Heart right ventricle (tissue), 16 donors: ENCODE measurements at regions not wholly inside any gene's neighbourhood (a gene's known extent, or its start where the extent isn't known, plus 50 kb on each side); places are given as distances from the start of the nearest gene placed in this dataset.

Experiments used
- ATAC-seq, 8 donors: fragments of 200-7000 bp; cut with Tn5 transposase; one replicate each; pipeline ENCODE4 v1.9.1; 2020; ENCODE audit warnings: mild to moderate bottlenecking in 8 of 8, moderate library complexity in 8 of 8, moderate number of reproducible peaks in 1 of 8
- DNase-seq, 2 donors: peaks; one replicate each; pipeline ENCODE4 v3.0.0-alpha.2; 2020
- H3K27ac ChIP-seq, 10 donors: fragments of 200-600 bp; sonication (generic) in 2 of 10; one replicate each; pipeline versions ENCODE4 v1.5.0 to v1.8.0; 2020 to 2022; ENCODE audit warnings: mild to moderate bottlenecking in 3 of 10
- H3K27me3 ChIP-seq, 7 donors: fragments of 200-600 bp; one replicate each; pipeline ENCODE4 v1.8.0; 2021 to 2022; ENCODE audit warnings: mild to moderate bottlenecking in 2 of 7
- H3K36me3 ChIP-seq, 9 donors: fragments of 200-600 bp; sonication (generic) in 1 of 9; one replicate each; pipeline versions ENCODE4 v1.5.0 to v1.8.0; 2020 to 2022; ENCODE audit warnings: mild to moderate bottlenecking in 2 of 9
- H3K4me1 ChIP-seq, 9 donors: fragments of 200-600 bp; sonication (generic) in 1 of 9; one replicate each; pipeline versions ENCODE4 v1.5.0 to v1.8.0; 2020 to 2022; ENCODE audit warnings: mild to moderate bottlenecking in 4 of 9
- H3K4me3 ChIP-seq, 10 donors: fragments of 200-600 bp; sonication (generic) in 2 of 10; one replicate each; pipeline versions ENCODE4 v1.5.0 to v1.8.0; 2020 to 2022; ENCODE audit warnings: mild to moderate bottlenecking in 7 of 10, moderate library complexity in 2 of 10
- H3K9me3 ChIP-seq, 11 donors: fragments of 200-600 bp in 10 of 11; sonication (generic) in 2 of 11; one replicate each; pipeline versions ENCODE4 v1.5.0 to v1.8.0; 2013 to 2022; ENCODE audit warnings: mild to moderate bottlenecking in 2 of 11, control low read depth in 1 of 11, moderate library complexity in 1 of 11
- CTCF ChIP-seq, 9 donors: fragments of 200-600 bp; sonication (generic) in 2 of 9; IDR thresholded peaks; one replicate each; pipeline versions ENCODE4 v1.5.0 to v1.8.0; 2021 to 2022; ENCODE audit warnings: antibody characterized with exemption in 9 of 9, mild to moderate bottlenecking in 5 of 9, moderate library complexity in 1 of 9
- WGBS, 2 donors: extraction: QIAGEN DNeasy Blood & Tissue Kit; methylation state at CpG; one replicate each; pipeline ENCODE4 v1.1.7; 2013; ENCODE audit warnings: inconsistent platforms in 1 of 2; 5-methylcytosine and 5-hydroxymethylcytosine counted together
- intact Hi-C, 10 donors: fragments of 100-400 bp; cut with DNase I; formaldehyde crosslinking; loops; one replicate each; pipeline versions ENCODE4 v1.11.1 to v1.14.2; 2022
- donor health status: Arrhythmogenic right ventricular cardiomyopathy.
- donor health status: ischemic (EF 13 %, LVEDD 7.1; RV severe dilation, severe dysfunction).
- donor health status: healthy with polysubstance abuse.
- donor health status: DM: no; HTN: yes; CAD: no.
- donor health status: DM: no; HTN: no; CAD: no.
- donor health status: ischemic (EF 25% LVEDD 6.9; RV normal size, moderate dysfunction).
- donor health status: ischemic (EF 25% LVEDD 5.7; RV mildly dilated, moderate dysfunction).
- donor health status: healthy.
- donor health status: DM: yes; HTN: yes; CAD: no.
- donor health status: Ischemic cardiomyopathy.
- donor health status: ischemic (EF 35%, LVEDD 5.7; RV mildly dilated, moderate dysfunction).
- donor health status: nonischemic (EF 11% LVEDD 7.7; RV severe dilation, severe dysfunction).
- donor health status: DM: yes; HTN: yes; CAD: no.
- donor health status: PGD.
- donor health status: ischemic (EF 29% LVEDD 5.4; RV normal size, mild dysfunction).
- donor health status: nonischemic (EF 23%, LVEDD 6.1; RV moderate dilation, normal function).

- no peak for DNase-seq
- intact Hi-C loops: no loop called here
- no peak overlapping the region for H3K27ac ChIP-seq
- no peak overlapping the region for H3K4me3 ChIP-seq
- no peaks in the 10 kb centered on the region for H3K4me1 ChIP-seq
- H3K9me3 ChIP-seq: peaks cover 0 to 6% (median 0%) of the 10 kb centered on the region in 11 donors
- WGBS, 2 donors: 54 to 62% methylated on average over 1 of the region's 1 CpG
- no peaks in the 10 kb centered on the region for H3K27me3 ChIP-seq
- ATAC-seq: no peak
- TF ChIP-seq CTCF (IDR thresholded peaks at IDR 0.05): no peak
- no peaks in the 10 kb centered on the region for H3K36me3 ChIP-seq
Measured at GRCh38 chr6:67898875-67899274, 736.2 kb upstream of the ADGRB3 start.

DNA sequence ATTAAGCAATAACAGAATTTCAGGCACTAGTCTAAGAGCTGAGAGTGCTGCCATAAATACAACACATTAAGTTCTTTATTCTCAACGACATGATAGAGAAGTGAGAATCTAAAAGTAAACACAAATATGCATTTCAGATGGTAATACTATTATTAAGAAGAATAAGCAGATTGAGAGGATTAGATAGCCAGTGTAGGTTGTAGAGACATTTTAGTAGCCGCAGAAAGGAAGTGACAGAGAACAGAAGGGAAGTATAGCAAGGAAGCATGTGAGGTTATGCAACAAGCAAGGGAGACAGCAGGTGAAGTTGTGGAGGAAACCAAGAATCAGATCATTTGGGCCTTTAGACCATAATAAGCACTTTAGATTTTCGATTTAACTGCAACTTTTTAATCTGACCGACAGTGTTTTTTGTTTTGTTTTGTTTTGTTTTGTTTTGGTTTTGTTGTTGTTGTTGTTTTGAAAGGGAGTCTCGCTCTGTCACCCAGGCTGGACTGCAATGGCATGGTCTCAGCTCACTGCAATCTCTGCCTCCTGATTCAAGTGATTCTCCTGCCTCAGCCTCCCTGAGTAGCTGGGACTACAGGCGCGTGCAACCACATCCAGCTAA is 737.0 kb upstream of the ADGRB3 start:
- ATAC-seq: no peak
- WGBS, 2 donors: 73 to 83% methylated on average over 7 of the region's 7 CpGs
- Histone ChIP-seq H3K27ac (no peak overlapping the region), H3K4me3 (no peak overlapping the region), H3K9me3 (peaks cover 0 to 6% (median 0%) of the 10 kb centered on the region in 11 donors), H3K4me1 (no peaks in the 10 kb centered on the region), H3K27me3 (no peaks in the 10 kb centered on the region), H3K36me3 (no peaks in the 10 kb centered on the region)
- DNase-seq: no peak
- intact Hi-C loops: no loop called here
- no peak for TF ChIP-seq CTCF (IDR thresholded peaks at IDR 0.05)

GRCh38 chr6:67896476-67896875 is 738.6 kb upstream of the ADGRB3 start:
- Histone ChIP-seq H3K27ac (no peak overlapping the region), H3K4me3 (no peak overlapping the region), H3K9me3 (peaks cover 0 to 4% (median 0%) of the 10 kb centered on the region in 11 donors), H3K27me3 (no peaks in the 10 kb centered on the region), H3K4me1 (no peaks in the 10 kb centered on the region), H3K36me3 (no peaks in the 10 kb centered on the region)
- 30% methylated on average over 1 of the region's 1 CpG for WGBS, 2 donors
- DNase-seq (no peak), ATAC-seq (no peak)
- TF ChIP-seq CTCF (IDR thresholded peaks at IDR 0.05): no peak
- intact Hi-C loops: no loop called here

DNA sequence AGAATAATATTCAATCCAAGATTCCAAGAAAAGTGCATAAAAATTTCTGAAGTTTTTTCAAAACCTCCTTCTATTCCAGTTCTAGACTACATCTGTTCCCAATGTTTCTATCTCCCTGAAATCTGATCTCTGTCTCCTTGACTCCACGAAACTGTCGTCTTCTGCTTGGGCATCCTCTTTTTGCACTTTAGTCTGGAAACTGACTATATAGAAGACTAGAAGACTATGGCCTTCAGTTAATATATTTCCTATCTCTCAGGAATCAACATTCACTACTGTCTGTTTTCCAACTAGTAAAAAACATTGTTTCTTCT is 745.4 kb upstream of the ADGRB3 start:
- intact Hi-C loops: no loop called here
- H3K4me1 ChIP-seq: no peaks in the 10 kb centered on the region
- no peak for TF ChIP-seq CTCF (IDR thresholded peaks at IDR 0.05)
- DNase-seq: no peak
- peaks cover 0 to 38% (median 0%) of the 10 kb centered on the region in 11 donors for H3K9me3 ChIP-seq
- ATAC-seq: no peak
- 73 to 82% methylated on average over 2 of the region's 2 CpGs for WGBS, 2 donors
- no peaks in the 10 kb centered on the region for H3K27me3 ChIP-seq
- no peak overlapping the region for H3K27ac ChIP-seq
- no peaks in the 10 kb centered on the region for H3K36me3 ChIP-seq
- no peak overlapping the region for H3K4me3 ChIP-seq
